OCI-M2 (cell line): ENCODE measurements at regions not wholly inside any gene's neighbourhood (a gene's known extent, or its start where the extent isn't known, plus 50 kb on each side); places are given as distances from the start of the nearest gene placed in this dataset.
"Not testable (repeated sequence)": the region's sequence is repeated elsewhere in the genome, so short reads cannot be mapped to it uniquely, and the experiment has no call there.

Experiments
- DNase-seq: peaks from one replicate; lab custom pipeline; 2025; ENCODE audit not compliant: unreplicated experiment; lab: John Stamatoyannopoulos, UW

DNA sequence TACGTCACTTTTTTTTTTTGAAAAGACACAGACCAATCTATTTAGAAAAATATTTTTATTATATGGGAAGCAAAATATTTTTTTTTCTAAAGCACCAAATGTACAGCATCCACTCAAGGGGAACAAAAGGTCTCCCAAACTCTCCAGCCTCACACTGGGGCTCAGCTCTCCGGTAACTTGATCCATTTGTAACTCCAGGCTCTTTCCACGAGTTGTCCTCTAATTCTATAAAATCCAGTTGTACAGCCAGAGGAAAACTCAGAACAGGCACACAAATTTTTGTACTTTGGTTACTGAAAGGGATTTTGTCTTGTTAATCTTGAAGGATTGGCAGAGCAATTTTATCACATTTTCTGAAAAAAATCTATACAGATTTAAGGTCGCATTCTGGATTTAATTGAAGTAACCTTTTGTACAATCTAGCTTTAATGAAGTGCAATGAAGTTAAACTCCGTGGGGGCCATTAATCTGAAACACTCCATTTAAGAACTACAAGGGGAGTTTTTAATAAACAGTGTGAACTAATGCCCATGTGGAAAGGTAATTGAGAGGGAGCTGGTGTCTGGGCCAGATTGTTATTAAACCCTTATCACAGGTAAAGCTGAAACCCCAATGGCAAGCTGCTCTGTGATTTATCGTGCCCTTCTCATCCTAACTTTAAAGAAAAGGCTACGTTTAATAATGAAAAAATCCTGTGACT lies 161.2 kb upstream of the FRG1 start:
- no peak for DNase-seq

DNA sequence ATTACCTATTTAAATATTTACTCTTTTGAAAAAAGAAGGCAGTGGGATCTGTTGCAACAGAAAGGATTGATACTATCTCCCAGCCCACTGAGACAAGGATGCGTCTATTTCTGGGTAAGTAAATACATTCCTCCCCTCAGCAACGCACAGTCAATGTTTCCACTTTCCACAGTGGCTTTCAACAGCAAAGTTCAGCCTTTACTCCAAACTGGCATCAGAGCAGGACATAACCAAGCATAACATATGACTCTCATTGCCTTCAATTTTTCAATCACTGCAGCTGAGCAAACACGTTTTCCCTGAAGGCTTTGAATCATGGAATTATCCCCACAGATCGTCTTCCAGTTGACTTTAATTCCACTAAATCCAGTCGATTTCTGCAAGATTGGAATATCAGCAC lies 160.3 kb upstream of the FRG1 start:
- no peak for DNase-seq

GRCh38 chr4:189784651-189785050 lies 156.0 kb upstream of the FRG1 start:
- no peak for DNase-seq

DNA sequence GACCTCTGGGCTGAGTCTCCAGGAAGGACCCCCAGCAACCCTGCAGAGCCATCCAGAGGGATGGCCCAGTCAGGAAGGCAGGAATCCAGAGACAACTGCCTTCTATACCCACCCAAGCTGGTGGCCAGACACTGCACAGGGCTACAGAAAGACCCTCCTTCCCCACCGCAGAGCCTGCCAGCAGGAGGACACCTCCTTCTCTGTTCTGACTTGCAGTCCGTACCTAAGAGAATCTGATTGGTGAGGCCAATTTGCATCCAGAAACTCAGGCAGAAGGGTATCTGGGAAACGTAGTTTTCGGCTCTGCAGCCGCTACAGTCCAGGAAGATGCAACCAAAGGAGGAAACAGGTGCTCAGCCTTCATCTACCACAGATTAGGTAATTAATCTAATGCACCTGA lies 155.4 kb upstream of the FRG1 start:
- no peak for DNase-seq

DNA sequence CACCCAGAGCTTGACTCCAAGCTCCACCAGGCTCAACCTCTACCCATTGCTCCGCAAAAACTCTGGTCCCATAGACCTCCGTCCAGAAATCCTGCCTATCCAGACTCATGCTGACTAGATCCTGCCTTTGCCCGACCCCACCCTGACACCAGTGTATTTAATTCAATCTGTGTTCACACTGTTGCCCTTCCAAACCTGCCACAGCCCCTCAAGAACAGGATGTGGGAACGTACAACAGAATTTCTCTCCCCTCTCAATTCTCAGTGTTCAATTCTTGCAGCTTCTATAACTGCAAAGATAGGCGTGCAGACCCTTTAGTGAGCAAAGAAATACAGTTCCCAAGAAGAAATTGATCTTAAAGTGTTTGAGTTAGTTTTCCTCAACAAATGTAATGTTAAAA lies 154.2 kb upstream of the FRG1 start:
- DNase-seq: no peak

GRCh38 chr4:189787216-189788031 lies 153.2 kb upstream of the FRG1 start:
- no peak for DNase-seq

- peak; percentile 19 for DNase-seq
These were observed 147.6 kb upstream of the FRG1 start for GRCh38 chr4:189792924-189793618.

DNA sequence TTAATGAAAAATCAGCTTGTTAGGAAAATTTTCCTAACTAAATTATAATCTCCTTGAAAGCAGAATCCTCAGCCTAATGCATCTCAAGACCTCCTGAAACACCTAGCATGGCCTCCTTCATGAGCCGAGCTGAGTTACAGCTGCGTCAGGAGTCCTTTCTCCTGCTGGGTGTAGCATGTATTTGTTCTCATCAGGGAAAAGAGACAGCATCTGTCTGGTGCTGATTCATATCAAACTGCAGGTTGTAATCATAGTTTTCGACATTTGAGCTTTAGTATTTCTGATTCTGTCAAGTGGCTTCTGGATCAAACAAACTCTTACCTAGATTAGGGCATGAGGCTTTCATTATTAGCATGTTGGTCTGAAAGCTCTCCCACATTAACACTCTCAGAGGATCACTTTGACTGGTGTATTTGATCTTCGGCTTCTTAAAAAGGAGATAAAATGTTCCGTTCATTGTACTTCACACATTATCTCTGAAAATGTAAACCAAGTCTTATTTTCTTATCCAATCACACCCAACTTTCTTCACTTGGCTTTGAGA lies 140.1 kb upstream of the FRG1 start:
- DNase-seq: no peak

DNA sequence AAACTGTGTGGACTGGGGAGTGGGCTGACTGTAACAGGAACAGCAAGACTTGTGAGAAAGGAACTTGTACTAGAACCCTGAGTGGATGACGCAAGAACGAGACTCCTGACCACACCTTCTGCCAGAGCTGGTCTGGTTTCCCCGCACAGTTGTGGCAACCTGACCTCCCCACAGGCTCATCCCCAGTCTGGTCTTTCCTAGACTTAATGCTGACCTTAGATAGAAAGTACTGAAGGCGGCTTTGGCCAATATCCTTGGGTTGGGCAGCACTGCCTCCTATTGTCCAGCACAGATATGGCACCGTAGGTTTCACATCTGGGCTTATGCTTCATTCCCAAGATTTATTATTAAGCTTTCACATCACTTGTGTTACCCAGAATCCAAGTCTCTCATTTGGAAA lies 137.8 kb upstream of the FRG1 start:
- DNase-seq: no peak

- DNase-seq: no peak
These were observed 135.8 kb upstream of the FRG1 start for GRCh38 chr4:189804894-189805293.

- no peak for DNase-seq
These were observed 134.2 kb upstream of the FRG1 start for GRCh38 chr4:189806506-189806905.

- no peak for DNase-seq
These were observed 133.6 kb upstream of the FRG1 start for GRCh38 chr4:189807031-189807430.

- no peak for DNase-seq
These were observed 131.4 kb upstream of the FRG1 start for GRCh38 chr4:189809241-189809735.

DNA sequence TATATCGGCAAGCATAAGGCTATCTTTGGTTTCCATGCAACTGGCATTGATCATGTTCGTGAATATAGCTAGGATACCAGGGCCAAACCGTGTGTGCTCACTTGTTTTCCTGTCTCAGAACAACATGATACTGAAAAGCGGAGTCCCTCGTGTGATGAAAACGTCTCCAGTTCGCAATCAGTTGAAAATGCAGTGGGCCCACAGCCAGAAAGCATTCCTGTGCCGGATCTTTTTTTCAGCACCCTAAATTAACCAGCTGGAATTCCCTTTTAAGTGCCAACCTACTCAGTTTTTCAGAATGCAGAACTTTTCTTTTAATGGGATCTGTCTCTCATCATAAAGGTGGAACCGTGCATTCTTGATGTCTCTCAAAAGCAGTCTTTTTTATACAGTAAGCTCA lies 130.8 kb upstream of the FRG1 start:
- no peak for DNase-seq

- not testable (repeated sequence) for DNase-seq
These were observed 130.1 kb upstream of the FRG1 start for GRCh38 chr4:189810318-189811181.

GRCh38 chr4:189815404-189816192 lies 125.1 kb upstream of the FRG1 start:
- no peak for DNase-seq

- no peak for DNase-seq
These were observed 118.3 kb upstream of the FRG1 start for GRCh38 chr4:189822326-189822725.

- no peak for DNase-seq
These were observed 117.1 kb upstream of the FRG1 start for GRCh38 chr4:189823591-189823990.

- no peak for DNase-seq
These were observed 115.2 kb upstream of the FRG1 start for GRCh38 chr4:189825466-189825865.

DNA sequence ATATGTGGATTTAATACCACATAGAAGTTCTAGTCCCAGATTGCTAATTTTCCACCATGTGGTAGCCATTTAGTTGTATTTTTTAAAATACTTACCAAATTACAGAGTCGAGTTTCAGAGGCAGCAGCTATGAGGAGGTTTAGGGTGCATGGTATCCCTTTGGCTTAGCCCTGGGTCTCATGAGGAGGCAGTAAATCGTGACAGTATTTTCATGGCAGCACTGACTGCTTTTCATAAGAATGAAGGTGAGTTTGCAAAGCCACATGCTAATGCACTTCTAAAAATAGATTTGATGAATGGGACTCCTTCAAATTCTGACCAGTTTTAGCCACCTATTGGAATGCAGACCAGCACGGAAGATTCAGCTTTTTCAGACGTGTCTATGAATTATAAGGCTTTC lies 114.0 kb upstream of the FRG1 start:
- no peak for DNase-seq
